Fibroblast of the aortic adventitia (primary cell): ENCODE measurements at regions not wholly inside any gene's neighbourhood (a gene's known extent, or its start where the extent isn't known, plus 50 kb on each side); places are given as distances from the start of the nearest gene placed in this dataset.

Experiments used
- DNase-seq: peaks from one replicate; pipeline ENCODE4 v3.0.0-alpha.2; 2010; ENCODE audit warnings: low read depth
- H3K4me3 ChIP-seq: 2 replicates; pipeline ENCODE4 v1.5.1; 2011; ENCODE audit warnings: low read depth, mild to moderate bottlenecking, control low read depth, low read length, moderate library complexity
- TF ChIP-seq, protein P1 (sequence below): IDR thresholded peaks from 2 replicates; pipeline ENCODE4 v1.5.1; 2011; ENCODE audit warnings: mild to moderate bottlenecking, low read length, control low read depth, inconsistent platforms; ENCODE audit not compliant: insufficient read depth

DNA sequence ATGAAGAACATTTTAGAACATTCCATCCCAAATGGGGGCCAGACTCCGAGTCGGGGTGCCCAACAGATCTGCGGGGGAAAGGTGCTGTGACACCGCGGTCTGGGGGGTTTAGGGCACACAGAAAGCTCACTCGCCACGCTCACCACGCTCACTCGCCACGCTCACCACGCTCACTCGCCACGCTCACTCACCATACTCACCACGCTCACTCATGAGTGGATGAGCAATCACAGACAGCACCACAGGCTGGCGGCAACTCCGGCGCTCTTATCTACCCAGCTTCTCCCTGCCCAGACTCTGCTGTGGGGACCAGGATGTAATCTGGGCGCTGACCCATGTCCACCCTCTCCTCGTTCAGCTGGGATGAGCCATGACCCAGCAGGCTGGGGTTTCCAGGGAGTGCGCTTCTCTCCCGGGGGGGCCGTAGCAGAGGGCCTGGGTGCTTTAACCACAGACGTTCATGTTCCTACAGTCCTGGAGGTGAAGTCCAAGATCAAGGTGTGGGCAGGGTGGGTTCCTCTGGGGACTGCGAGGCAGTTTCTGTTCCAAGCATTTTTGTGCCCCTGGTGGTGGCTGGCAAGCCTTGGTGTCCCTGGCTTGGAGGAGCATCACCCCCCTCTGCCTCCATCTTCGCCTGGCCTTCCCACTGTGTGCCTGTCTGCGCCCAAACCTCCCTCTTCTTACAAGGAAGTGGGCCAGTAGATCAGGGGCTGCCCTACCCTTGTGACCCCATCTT is 141.2 kb downstream of the CTTN start:
- TF ChIP-seq, protein P1, sequence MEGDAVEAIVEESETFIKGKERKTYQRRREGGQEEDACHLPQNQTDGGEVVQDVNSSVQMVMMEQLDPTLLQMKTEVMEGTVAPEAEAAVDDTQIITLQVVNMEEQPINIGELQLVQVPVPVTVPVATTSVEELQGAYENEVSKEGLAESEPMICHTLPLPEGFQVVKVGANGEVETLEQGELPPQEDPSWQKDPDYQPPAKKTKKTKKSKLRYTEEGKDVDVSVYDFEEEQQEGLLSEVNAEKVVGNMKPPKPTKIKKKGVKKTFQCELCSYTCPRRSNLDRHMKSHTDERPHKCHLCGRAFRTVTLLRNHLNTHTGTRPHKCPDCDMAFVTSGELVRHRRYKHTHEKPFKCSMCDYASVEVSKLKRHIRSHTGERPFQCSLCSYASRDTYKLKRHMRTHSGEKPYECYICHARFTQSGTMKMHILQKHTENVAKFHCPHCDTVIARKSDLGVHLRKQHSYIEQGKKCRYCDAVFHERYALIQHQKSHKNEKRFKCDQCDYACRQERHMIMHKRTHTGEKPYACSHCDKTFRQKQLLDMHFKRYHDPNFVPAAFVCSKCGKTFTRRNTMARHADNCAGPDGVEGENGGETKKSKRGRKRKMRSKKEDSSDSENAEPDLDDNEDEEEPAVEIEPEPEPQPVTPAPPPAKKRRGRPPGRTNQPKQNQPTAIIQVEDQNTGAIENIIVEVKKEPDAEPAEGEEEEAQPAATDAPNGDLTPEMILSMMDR, result no peak
- no peak for DNase-seq
- H3K4me3 ChIP-seq, result no peak overlapping the region

DNA sequence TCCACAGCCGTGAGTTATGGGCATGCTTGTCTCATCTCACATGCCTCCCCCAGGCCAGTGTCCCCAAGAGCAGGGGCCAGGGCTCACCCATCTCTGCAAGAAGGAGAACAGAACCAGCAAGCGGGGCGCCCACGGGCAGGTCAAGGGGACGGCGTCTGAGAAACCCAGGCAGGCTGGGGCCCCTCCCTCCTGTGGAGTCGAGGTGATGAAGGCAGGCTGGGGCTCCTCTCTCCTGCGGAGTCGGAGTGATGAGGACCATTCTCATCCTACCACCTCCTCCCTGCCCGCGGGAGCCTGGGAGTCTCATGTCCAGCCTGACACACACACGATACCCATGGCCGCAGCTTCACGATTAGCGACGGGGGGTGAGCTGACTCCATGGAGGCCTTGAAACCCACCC is 141.9 kb downstream of the CTTN start:
- H3K4me3 ChIP-seq, result no peak overlapping the region
- TF ChIP-seq, protein P1, result no peak
- no peak for DNase-seq

- DNase-seq, result no peak
- TF ChIP-seq, protein P1, result no peak
- H3K4me3 ChIP-seq, result no peak overlapping the region
These were observed 142.8 kb downstream of the CTTN start for GRCh38 chr11:70541176-70541575.

GRCh38 chr11:70541699-70542098 is 143.4 kb downstream of the CTTN start:
- TF ChIP-seq, protein P1, result no peak
- no peak for DNase-seq
- no peak overlapping the region for H3K4me3 ChIP-seq

DNA sequence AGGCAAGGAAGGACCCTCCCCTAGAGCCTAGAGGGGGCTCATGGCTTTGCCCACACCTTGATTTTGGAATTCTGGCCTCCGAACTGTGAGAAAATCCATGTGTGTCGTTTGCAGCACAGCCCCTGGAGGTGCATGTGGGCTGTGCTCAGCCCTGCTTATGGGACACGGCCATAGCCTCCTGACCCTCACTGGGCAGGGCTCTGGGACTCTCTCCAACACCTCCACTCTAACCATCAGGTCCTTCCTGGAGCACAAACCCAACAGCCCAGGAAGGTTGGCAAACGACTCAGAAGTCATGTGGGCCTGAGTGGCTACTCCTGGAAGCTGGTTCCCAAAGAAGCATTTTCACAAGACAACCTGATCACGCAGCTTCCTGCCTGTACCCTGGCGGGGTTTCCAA is 144.1 kb downstream of the CTTN start:
- TF ChIP-seq, protein P1, result no peak
- H3K4me3 ChIP-seq, result no peak overlapping the region
- DNase-seq, result no peak

DNA sequence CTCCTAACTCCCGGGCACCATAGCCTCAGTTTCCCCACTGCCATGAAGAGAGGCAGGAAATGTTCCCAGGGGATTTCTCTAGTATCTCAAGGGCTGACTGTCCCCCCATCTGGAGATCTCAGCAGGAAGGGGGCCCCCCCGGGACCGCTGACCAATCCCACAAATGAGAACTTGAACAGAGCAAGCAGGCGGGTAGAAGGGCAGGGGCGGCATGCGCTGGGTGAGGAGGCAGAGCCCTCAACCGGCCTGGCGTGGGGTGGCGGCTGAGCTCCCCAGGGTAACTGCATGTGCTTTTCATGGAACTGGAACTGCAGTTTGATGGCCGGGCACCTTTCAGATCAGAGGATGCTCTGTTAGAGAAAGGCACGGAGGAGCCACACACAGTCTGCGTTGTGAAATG is 144.5 kb downstream of the CTTN start:
- H3K4me3 ChIP-seq, result no peak overlapping the region
- TF ChIP-seq, protein P1, result no peak
- DNase-seq, result no peak

- TF ChIP-seq, protein P1, result no peak
- DNase-seq, result no peak
- no peak overlapping the region for H3K4me3 ChIP-seq
These were observed 145.3 kb downstream of the CTTN start for GRCh38 chr11:70543611-70544010.
